ENCODE measurements at regions not wholly inside any gene's neighbourhood (a gene's known extent, or its start where the extent isn't known, plus 50 kb on each side); places are given as distances from the start of the nearest gene placed in this dataset.

GRCh38 chr9:754150-754931, 87.2 kb upstream of the DMRT1 start:
- POLR2A ChIA-PET = no interaction called here
- CTCF ChIA-PET = interaction anchor here (1.0 kb wide), 1 partner anchor 133 kb away, joined by 3 read pairs; no protein-coding TSS in a partner anchor
- Histone ChIP-seq H3K4me1 (ENCODE audit: control insufficient read depth, insufficient read depth, low read length) (no peaks in the 10 kb centered on the region), H3K4me3 (ENCODE audit: low read depth, low read length) (no peak overlapping the region), H3K9me3 (ENCODE audit: control insufficient read depth, insufficient read depth, low read depth, low read length) (no peaks in the 10 kb centered on the region), H3K27ac (ENCODE audit: extremely low read depth, low read depth, low read length) (no peak overlapping the region), H3K36me3 (ENCODE audit: control insufficient read depth in 2 of 2, insufficient read depth in 1 of 2, low read length in 2 of 2) (no peaks in the 10 kb centered on the region)
- TF ChIP-seq OVOL3 (tag by site-specific recombination; IDR thresholded peaks at IDR 0.05) (no peak), ZNF426 (tag by site-specific recombination; IDR thresholded peaks at IDR 0.05) (no peak), ZNF529 (tag by site-specific recombination; IDR thresholded peaks at IDR 0.05; ENCODE audit: insufficient replicate concordance) (no peak), SP3 (tag by site-specific recombination; IDR thresholded peaks at IDR 0.05) (no peak)

GRCh38 chr9:755454-756381, 85.8 kb upstream of the DMRT1 start:
- POLR2A ChIA-PET = interaction anchor here (0.9 kb wide), 1 partner anchor 203 kb away, joined by 3 read pairs; no protein-coding TSS in a partner anchor

More at GRCh38 chr9:755454-756381, 85.8 kb upstream of the DMRT1 start:
- Histone ChIP-seq H3K27ac (ENCODE audit: extremely low read depth, low read depth, low read length) (no peak overlapping the region), H3K4me1 (ENCODE audit: control insufficient read depth, insufficient read depth, low read length) (no peaks in the 10 kb centered on the region), H3K4me3 (ENCODE audit: low read depth, low read length) (no peak overlapping the region), H3K9me3 (ENCODE audit: control insufficient read depth, insufficient read depth, low read depth, low read length) (no peaks in the 10 kb centered on the region), H3K36me3 (ENCODE audit: control insufficient read depth in 2 of 2, insufficient read depth in 1 of 2, low read length in 2 of 2) (no peaks in the 10 kb centered on the region)
- CTCF ChIA-PET = interaction anchor here (0.6 to 2.4 kb wide), 9 partner anchors 10 to 408 kb away, joined by 3 to 15 read pairs (median 3); no protein-coding TSS in a partner anchor
- TF ChIP-seq ZNF701 (tag by site-specific recombination; IDR thresholded peaks at IDR 0.05) (no peak), ZNF747 (tag by site-specific recombination; IDR thresholded peaks at IDR 0.05) (no peak), GLIS2 (tag by site-specific recombination; IDR thresholded peaks at IDR 0.05) (no peak), ZNF341 (tag by site-specific recombination; IDR thresholded peaks at IDR 0.05; ENCODE audit: low read depth) (no peak), ZSCAN18 (tag by site-specific recombination; IDR thresholded peaks at IDR 0.05) (no peak), ZNF433 (tag by site-specific recombination; IDR thresholded peaks at IDR 0.05; ENCODE audit: low read depth) (no peak), KLF1 (tag by site-specific recombination; IDR thresholded peaks at IDR 0.05) (no peak), ZNF24 (tag by site-specific recombination; IDR thresholded peaks at IDR 0.05) (no peak), INSM2 (tag by site-specific recombination; IDR thresholded peaks at IDR 0.05) (no peak), ZNF132 (tag by site-specific recombination; IDR thresholded peaks at IDR 0.05; ENCODE audit: borderline replicate concordance) (no peak), ZNF121 (tag by site-specific recombination; IDR thresholded peaks at IDR 0.05) (no peak), TSHZ1 (tag by site-specific recombination; IDR thresholded peaks at IDR 0.05; ENCODE audit: borderline replicate concordance) (no peak), ZNF654 (tag by site-specific recombination; IDR thresholded peaks at IDR 0.05; ENCODE audit: low read depth) (no peak), ZNF184 (tag by site-specific recombination; IDR thresholded peaks at IDR 0.05) (no peak), ZNF544 (tag by site-specific recombination; IDR thresholded peaks at IDR 0.05) (no peak), ZNF112 (tag by site-specific recombination; IDR thresholded peaks at IDR 0.05) (no peak)

Measured in HEK293 (cell line).